GM12865 (cell line): ENCODE measurements at regions not wholly inside any gene's neighbourhood (a gene's known extent, or its start where the extent isn't known, plus 50 kb on each side); places are given as distances from the start of the nearest gene placed in this dataset.

Experiments used
- DNase-seq: peaks from one replicate; pipeline ENCODE4 v3.0.0; 2010; ENCODE audit warnings: low read depth
- H3K4me3 ChIP-seq: 2 replicates; pipeline ENCODE4 v1.5.1; 2011; ENCODE audit warnings: mild to moderate bottlenecking, low read depth, low read length, control low read depth
- CTCF ChIP-seq: IDR thresholded peaks from 2 replicates; pipeline ENCODE4 v1.5.1; 2011; ENCODE audit warnings: low read length, control low read depth, low read depth, inconsistent platforms; ENCODE audit not compliant: insufficient read depth; ENCODE audit errors: missing control alignments

GRCh38 chr1:190540366-190540765 lies 62.7 kb upstream of the BRINP3 start:
- H3K4me3 ChIP-seq, result no peak overlapping the region
- no peak for TF ChIP-seq CTCF
- no peak for DNase-seq

- DNase-seq, result no peak
- H3K4me3 ChIP-seq, result no peak overlapping the region
- no peak for TF ChIP-seq CTCF
Observed at GRCh38 chr1:190551638-190552037, 74.0 kb upstream of the BRINP3 start.

GRCh38 chr1:190560161-190560681 lies 82.6 kb upstream of the BRINP3 start:
- DNase-seq, result no peak
- TF ChIP-seq CTCF, result no peak
- no peak overlapping the region for H3K4me3 ChIP-seq

- H3K4me3 ChIP-seq, result no peak overlapping the region
- no peak for TF ChIP-seq CTCF
- DNase-seq, result no peak
Observed at GRCh38 chr1:190563230-190563629, 85.6 kb upstream of the BRINP3 start.

- no peak for DNase-seq
- H3K4me3 ChIP-seq, result no peak overlapping the region
- TF ChIP-seq CTCF, result no peak
Observed at GRCh38 chr1:190564117-190564516, 86.5 kb upstream of the BRINP3 start.

- DNase-seq, result no peak
- H3K4me3 ChIP-seq, result no peak overlapping the region
- no peak for TF ChIP-seq CTCF
Observed at GRCh38 chr1:190578017-190578416, 100.4 kb upstream of the BRINP3 start.

GRCh38 chr1:190578526-190578925 lies 100.9 kb upstream of the BRINP3 start:
- no peak overlapping the region for H3K4me3 ChIP-seq
- no peak for TF ChIP-seq CTCF
- DNase-seq, result no peak
